Right lobe of liver (tissue), 6 donors: ENCODE measurements at regions not wholly inside any gene's neighbourhood (a gene's known extent, or its start where the extent isn't known, plus 50 kb on each side); places are given as distances from the start of the nearest gene placed in this dataset.

Experiments used
- ATAC-seq, 4 donors: fragments of 200-7000 bp; cut with Tn5 transposase; one replicate each; pipeline ENCODE4 v1.9.1; 2020; ENCODE audit warnings: mild to moderate bottlenecking in 4 of 4, moderate library complexity in 4 of 4
- DNase-seq, 3 donors: peaks; one replicate each; pipeline ENCODE4 v3.0.0-alpha.2; 2020
- H3K27ac ChIP-seq, 3 donors: fragments of 200-600 bp; one replicate each; pipeline ENCODE4 v1.8.0; 2022
- H3K27me3 ChIP-seq, 2 donors: fragments of 200-600 bp; one replicate each; pipeline ENCODE4 v1.8.0; 2022
- H3K36me3 ChIP-seq, 4 donors: fragments of 200-600 bp; sonication (generic) in 1 of 4; one replicate each; pipeline versions ENCODE4 v1.5.1 to v1.8.0; 2017 to 2022; ENCODE audit warnings: control low read depth in 1 of 4
- H3K4me1 ChIP-seq, 4 donors: fragments of 200-600 bp; sonication (generic) in 1 of 4; one replicate each; pipeline versions ENCODE4 v1.5.1 to v1.8.0; 2017 to 2022; ENCODE audit warnings: control low read depth in 1 of 4
- H3K4me3 ChIP-seq, 3 donors: fragments of 200-600 bp; one replicate each; pipeline ENCODE4 v1.8.0; 2022
- H3K9me3 ChIP-seq, 4 donors: fragments of 200-600 bp; sonication (generic) in 1 of 4; one replicate each; pipeline versions ENCODE4 v1.5.1 to v1.8.0; 2017 to 2022; ENCODE audit warnings: control low read depth in 1 of 4
- POLR2A ChIP-seq: fragments of 450-650 bp; IDR thresholded peaks from one replicate; pipeline ENCODE4 v1.6.1; 2017; ENCODE audit warnings: antibody characterized with exemption, mild to moderate bottlenecking
- WGBS: methylation state at CpG from one replicate; pipeline ENCODE4 v1.1.6; 2018; ENCODE audit warnings: low coverage, low lambda C conversion rate; ENCODE audit not compliant: insufficient coverage; ENCODE audit errors: missing lambda C conversion rate; 5-methylcytosine and 5-hydroxymethylcytosine counted together
- intact Hi-C, 2 donors: fragments of 100-400 bp; cut with DNase I; formaldehyde crosslinking; loops; one replicate each; pipeline versions ENCODE4 v1.11.2 to v1.14.1; 2022
- TF ChIP-seq, protein P1 (sequence below), 4 donors: fragments of 200-600 bp in 3 of 4; fragments of 450-650 bp in 1 of 4; IDR thresholded peaks; one replicate each; pipeline versions ENCODE4 v1.5.1 to v1.8.0; 2016 to 2022; ENCODE audit warnings: antibody characterized with exemption in 4 of 4, mild to moderate bottlenecking in 2 of 4
- donor health status: DM: no; HTN: yes; CAD: no.
- donor health status: DM: no; HTN: no; CAD: no.
- donor health status: DM: no; HTN: no; CAD: no.
- donor health status: DM: no; HTN: yes; CAD: no.
- donor health status: DM: no; HTN: yes; CAD: no.

DNA sequence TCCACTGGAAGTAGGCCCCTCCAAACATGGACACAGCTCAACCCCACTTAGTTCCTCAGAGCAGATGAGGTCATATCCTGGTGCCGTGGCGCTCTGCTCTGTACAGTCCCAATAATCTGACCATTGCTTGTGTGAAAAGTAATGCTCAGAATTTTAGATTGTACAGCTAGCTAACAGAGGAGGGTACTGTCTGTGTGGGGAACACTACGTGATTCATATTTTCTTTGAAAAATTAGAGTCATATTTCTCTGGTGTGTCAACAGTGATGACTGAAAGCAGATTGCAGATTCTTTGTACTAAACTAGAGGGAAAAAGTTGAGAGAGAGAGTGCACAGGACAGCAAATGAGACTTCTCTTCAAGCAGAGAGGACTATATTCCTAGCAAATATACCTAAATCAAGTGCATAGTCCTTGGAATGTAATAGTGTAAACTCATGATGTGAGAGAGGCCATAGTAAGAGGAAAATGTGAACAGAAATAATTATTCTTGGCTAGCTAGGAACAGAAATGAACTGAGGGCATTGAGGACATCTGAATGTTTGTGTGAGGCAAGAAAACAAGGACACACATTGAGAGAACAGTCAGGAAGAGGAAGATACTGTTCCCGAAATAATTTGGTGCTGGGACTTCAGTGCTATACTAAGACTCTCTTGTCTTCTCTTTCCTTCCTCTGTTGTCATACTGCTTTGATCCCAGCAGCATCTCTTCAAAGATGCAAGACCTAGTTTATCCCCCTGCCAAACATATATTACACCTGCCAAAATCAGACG, 157.0 kb upstream of the RND3 start:
- H3K4me1 ChIP-seq: no peaks in the 10 kb centered on the region
- H3K36me3 ChIP-seq: no peaks in the 10 kb centered on the region
- WGBS: 35% methylated on average over 3 of the region's 5 CpGs
- H3K27me3 ChIP-seq: no peaks in the 10 kb centered on the region
- TF ChIP-seq, protein P1, sequence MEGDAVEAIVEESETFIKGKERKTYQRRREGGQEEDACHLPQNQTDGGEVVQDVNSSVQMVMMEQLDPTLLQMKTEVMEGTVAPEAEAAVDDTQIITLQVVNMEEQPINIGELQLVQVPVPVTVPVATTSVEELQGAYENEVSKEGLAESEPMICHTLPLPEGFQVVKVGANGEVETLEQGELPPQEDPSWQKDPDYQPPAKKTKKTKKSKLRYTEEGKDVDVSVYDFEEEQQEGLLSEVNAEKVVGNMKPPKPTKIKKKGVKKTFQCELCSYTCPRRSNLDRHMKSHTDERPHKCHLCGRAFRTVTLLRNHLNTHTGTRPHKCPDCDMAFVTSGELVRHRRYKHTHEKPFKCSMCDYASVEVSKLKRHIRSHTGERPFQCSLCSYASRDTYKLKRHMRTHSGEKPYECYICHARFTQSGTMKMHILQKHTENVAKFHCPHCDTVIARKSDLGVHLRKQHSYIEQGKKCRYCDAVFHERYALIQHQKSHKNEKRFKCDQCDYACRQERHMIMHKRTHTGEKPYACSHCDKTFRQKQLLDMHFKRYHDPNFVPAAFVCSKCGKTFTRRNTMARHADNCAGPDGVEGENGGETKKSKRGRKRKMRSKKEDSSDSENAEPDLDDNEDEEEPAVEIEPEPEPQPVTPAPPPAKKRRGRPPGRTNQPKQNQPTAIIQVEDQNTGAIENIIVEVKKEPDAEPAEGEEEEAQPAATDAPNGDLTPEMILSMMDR (IDR thresholded peaks at IDR 0.05): no peak
- TF ChIP-seq POLR2A: no peak
- intact Hi-C loops: no loop called here
- no peak overlapping the region for H3K27ac ChIP-seq
- ATAC-seq (no peak), DNase-seq (no peak)
- no peaks in the 10 kb centered on the region for H3K9me3 ChIP-seq
- H3K4me3 ChIP-seq: no peak overlapping the region

DNA sequence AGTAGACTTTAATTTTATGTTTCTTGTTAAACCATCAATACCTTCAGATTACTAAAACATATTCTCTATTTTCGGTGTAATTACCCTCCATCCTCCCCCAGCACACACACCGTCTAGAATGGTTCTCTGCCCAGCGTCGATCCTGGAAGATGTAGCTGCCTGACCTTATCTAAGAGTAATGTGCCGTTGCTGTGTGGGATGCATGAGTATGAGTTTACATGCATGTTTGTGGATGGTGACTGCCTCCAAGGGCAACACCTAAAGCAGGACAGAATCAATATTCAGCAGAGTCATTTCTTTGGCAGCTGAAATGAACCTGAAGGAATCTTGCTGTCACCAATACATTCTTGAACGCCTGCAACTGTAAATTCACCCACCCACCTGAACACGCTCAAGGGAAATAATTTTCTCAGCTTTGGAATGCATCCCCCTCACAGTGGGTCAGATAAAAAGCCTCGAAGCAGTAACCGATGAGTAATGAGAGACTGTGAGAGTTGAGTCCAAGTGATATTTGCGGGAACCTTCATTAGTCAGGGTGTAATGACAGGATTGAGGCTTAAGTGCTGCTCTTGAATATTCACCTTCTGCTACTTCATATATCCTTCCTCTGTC, 155.8 kb upstream of the RND3 start:
- Histone ChIP-seq H3K36me3 (no peaks in the 10 kb centered on the region), H3K4me1 (no peaks in the 10 kb centered on the region), H3K9me3 (no peaks in the 10 kb centered on the region), H3K4me3 (no peak overlapping the region), H3K27ac (no peak overlapping the region), H3K27me3 (no peaks in the 10 kb centered on the region)
- ATAC-seq (no peak), DNase-seq (no peak)
- intact Hi-C loops: no loop called here
- 77% methylated on average over 10 of the region's 10 CpGs for WGBS
- TF ChIP-seq, protein P1 (IDR thresholded peaks at IDR 0.05): no peak
- TF ChIP-seq POLR2A: no peak

DNA sequence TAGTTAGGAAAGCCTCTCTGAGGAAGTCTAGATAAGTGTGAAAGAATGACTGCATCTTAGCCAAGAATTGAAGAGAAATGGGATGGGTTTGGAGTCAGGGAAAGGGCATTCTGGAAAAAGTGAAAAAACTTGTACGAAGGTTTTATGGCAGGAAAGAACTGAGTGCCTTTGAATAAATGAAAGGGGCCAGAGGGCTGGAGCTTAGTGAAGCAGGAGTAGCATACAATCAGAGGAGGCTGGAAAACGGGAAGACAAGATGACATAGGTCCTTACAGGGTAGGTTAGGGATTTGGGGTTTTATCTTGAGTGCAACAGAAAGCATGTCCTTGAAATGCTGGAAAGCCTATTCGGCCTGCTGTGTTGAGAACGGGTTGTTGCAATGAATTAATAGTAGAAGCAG, 152.6 kb upstream of the RND3 start:
- Histone ChIP-seq H3K27ac (no peak overlapping the region), H3K4me3 (no peak overlapping the region), H3K9me3 (no peaks in the 10 kb centered on the region), H3K4me1 (no peaks in the 10 kb centered on the region), H3K27me3 (no peaks in the 10 kb centered on the region), H3K36me3 (no peaks in the 10 kb centered on the region)
- 26% methylated on average over 4 of the region's 4 CpGs for WGBS
- TF ChIP-seq, protein P1 (IDR thresholded peaks at IDR 0.05): no peak
- no peak for TF ChIP-seq POLR2A
- intact Hi-C loops: no loop called here
- DNase-seq (no peak), ATAC-seq (no peak)

DNA sequence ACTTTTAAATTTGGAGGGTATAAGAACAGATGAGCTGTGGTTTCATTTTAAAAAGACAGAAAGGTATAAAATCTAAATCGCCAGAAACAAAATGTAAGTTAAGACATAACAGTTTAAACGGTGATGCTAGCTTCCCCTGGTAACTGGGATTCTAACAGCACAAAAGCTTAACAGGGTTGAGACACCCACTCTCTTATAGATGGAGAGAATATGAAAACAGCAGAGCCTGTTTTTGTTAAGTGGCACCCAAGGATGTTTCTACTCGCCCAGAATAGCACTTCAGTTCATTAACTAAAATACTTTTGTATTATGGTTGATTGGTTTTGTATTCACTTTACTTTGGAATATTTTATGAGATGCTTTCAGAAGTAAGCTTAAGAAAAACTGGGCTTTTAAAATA, 151.9 kb upstream of the RND3 start:
- Histone ChIP-seq H3K27me3 (no peaks in the 10 kb centered on the region), H3K36me3 (no peaks in the 10 kb centered on the region), H3K27ac (no peak overlapping the region), H3K4me3 (no peak overlapping the region), H3K9me3 (no peaks in the 10 kb centered on the region), H3K4me1 (no peaks in the 10 kb centered on the region)
- DNase-seq (no peak), ATAC-seq (no peak)
- TF ChIP-seq, protein P1 (IDR thresholded peaks at IDR 0.05): no peak
- TF ChIP-seq POLR2A: no peak
- intact Hi-C loops: no loop called here
- WGBS: 50% methylated on average over 3 of the region's 3 CpGs
